ENCODE measurements at regions not wholly inside any gene's neighbourhood (a gene's known extent, or its start where the extent isn't known, plus 50 kb on each side); places are given as distances from the start of the nearest gene placed in this dataset.

- no peak overlapping the region for H3K4me3 ChIP-seq (ENCODE audit: low read length)
- no peak for TF ChIP-seq ZNF274 (IDR thresholded peaks at IDR 0.05; ENCODE audit: low read depth, low read length)
Measured at GRCh38 chr15:70569714-70570231, 193.6 kb downstream of the UACA start.

- no peak overlapping the region for H3K4me3 ChIP-seq (ENCODE audit: low read length)
- TF ChIP-seq ZNF274 (IDR thresholded peaks at IDR 0.05; ENCODE audit: low read depth, low read length) = no peak
Measured at GRCh38 chr15:70569091-70569713, 194.2 kb downstream of the UACA start.

- TF ChIP-seq ZNF274 (IDR thresholded peaks at IDR 0.05; ENCODE audit: low read depth, low read length) = no peak
- H3K4me3 ChIP-seq (ENCODE audit: low read length) = no peak overlapping the region
Measured at GRCh38 chr15:70566989-70567388, 196.4 kb downstream of the UACA start.

- no peak overlapping the region for H3K4me3 ChIP-seq (ENCODE audit: low read length)
- TF ChIP-seq ZNF274 (IDR thresholded peaks at IDR 0.05; ENCODE audit: low read depth, low read length) = no peak
Measured at GRCh38 chr15:70566047-70566835, 197.1 kb downstream of the UACA start.

GRCh38 chr15:70563561-70564095, 199.7 kb downstream of the UACA start:
- H3K4me3 ChIP-seq (ENCODE audit: low read length) = no peak overlapping the region
- TF ChIP-seq ZNF274 (IDR thresholded peaks at IDR 0.05; ENCODE audit: low read depth, low read length) = no peak

GRCh38 chr15:70562906-70563305, 200.5 kb downstream of the UACA start:
- no peak overlapping the region for H3K4me3 ChIP-seq (ENCODE audit: low read length)
- no peak for TF ChIP-seq ZNF274 (IDR thresholded peaks at IDR 0.05; ENCODE audit: low read depth, low read length)

GRCh38 chr15:70561885-70562284, 201.5 kb downstream of the UACA start:
- no peak for TF ChIP-seq ZNF274 (IDR thresholded peaks at IDR 0.05; ENCODE audit: low read depth, low read length)
- no peak overlapping the region for H3K4me3 ChIP-seq (ENCODE audit: low read length)

- no peak overlapping the region for H3K4me3 ChIP-seq (ENCODE audit: low read length)
- TF ChIP-seq ZNF274 (IDR thresholded peaks at IDR 0.05; ENCODE audit: low read depth, low read length) = no peak
Measured at GRCh38 chr15:70560617-70561328, 202.6 kb downstream of the UACA start.

- TF ChIP-seq ZNF274 (IDR thresholded peaks at IDR 0.05; ENCODE audit: low read depth, low read length) = no peak
- no peak overlapping the region for H3K4me3 ChIP-seq (ENCODE audit: low read length)
Measured at GRCh38 chr15:70559265-70560239, 203.8 kb downstream of the UACA start.

- no peak for TF ChIP-seq ZNF274 (IDR thresholded peaks at IDR 0.05; ENCODE audit: low read depth, low read length)
Measured at GRCh38 chr15:70558406-70559264, 204.7 kb downstream of the UACA start.

GRCh38 chr15:70557521-70558258, 205.7 kb downstream of the UACA start:
- no peak for TF ChIP-seq ZNF274 (IDR thresholded peaks at IDR 0.05; ENCODE audit: low read depth, low read length)
- H3K4me3 ChIP-seq (ENCODE audit: low read length) = no peak overlapping the region

More at GRCh38 chr15:70558406-70559264, 204.7 kb downstream of the UACA start:
- H3K4me3 ChIP-seq (ENCODE audit: low read length) = no peak overlapping the region

GRCh38 chr15:70556779-70557178, 206.6 kb downstream of the UACA start:
- no peak overlapping the region for H3K4me3 ChIP-seq (ENCODE audit: low read length)
- no peak for TF ChIP-seq ZNF274 (IDR thresholded peaks at IDR 0.05; ENCODE audit: low read depth, low read length)
